Spleen (tissue), 11 donors: ENCODE measurements at regions not wholly inside any gene's neighbourhood (a gene's known extent, or its start where the extent isn't known, plus 50 kb on each side); places are given as distances from the start of the nearest gene placed in this dataset.

Source experiments
- DNase-seq: peaks from one replicate; pipeline ENCODE4 v3.0.0-alpha.2; 2020
- H3K27ac ChIP-seq, 8 donors: fragments of 200-600 bp; sonication (generic) in 7 of 8; 1 replicate in 4 of 8; 2 replicates in 4 of 8; pipeline versions ENCODE4 v1.5.0 to v1.8.0; 2016 to 2021; ENCODE audit warnings: inconsistent platforms in 4 of 8, mild to moderate bottlenecking in 4 of 8, moderate library complexity in 1 of 8
- H3K27me3 ChIP-seq, 7 donors: fragments of 200-600 bp; sonication (generic) in 6 of 7; replicated peaks in 1 of 7; 1 replicate in 4 of 7; 2 replicates in 3 of 7; pipeline versions ENCODE4 v1.5.0 to v1.8.0; 2016 to 2021; ENCODE audit warnings: inconsistent platforms in 3 of 7, mild to moderate bottlenecking in 1 of 7
- H3K36me3 ChIP-seq, 6 donors: fragments of 200-600 bp; sonication (generic) in 5 of 6; 1 replicate in 4 of 6; 2 replicates in 2 of 6; pipeline versions ENCODE4 v1.5.0 to v1.8.0; 2016 to 2021; ENCODE audit warnings: inconsistent platforms in 2 of 6
- H3K4me1 ChIP-seq, 6 donors: fragments of 200-600 bp; sonication (generic) in 5 of 6; 1 replicate in 3 of 6; 2 replicates in 3 of 6; pipeline versions ENCODE4 v1.5.0 to v1.8.0; 2016 to 2021; ENCODE audit warnings: inconsistent platforms in 3 of 6
- H3K4me3 ChIP-seq, 8 donors: fragments of 200-600 bp; sonication (generic) in 7 of 8; 1 replicate in 4 of 8; 2 replicates in 4 of 8; pipeline versions ENCODE4 v1.5.0 to v1.8.0; 2016 to 2021; ENCODE audit warnings: inconsistent platforms in 4 of 8, mild to moderate bottlenecking in 4 of 8, moderate library complexity in 2 of 8
- H3K9me3 ChIP-seq, 8 donors: fragments of 200-600 bp; sonication (generic) in 7 of 8; 1 replicate in 4 of 8; 2 replicates in 4 of 8; pipeline versions ENCODE4 v1.5.0 to v1.8.0; 2016 to 2021; ENCODE audit warnings: inconsistent platforms in 4 of 8
- CTCF ChIP-seq, 11 experiments: fragments of 200-600 bp in 7 of 11; fragments of 450-650 bp in 4 of 11; sonication (generic) in 4 of 11; IDR thresholded peaks in 8 of 11; conservative IDR thresholded peaks in 3 of 11; 1 replicate in 7 of 11; 2 replicates in 4 of 11; pipeline versions ENCODE4 v1.4.0 to v1.8.0; 2016 to 2021; ENCODE audit warnings: antibody characterized with exemption in 11 of 11, inconsistent platforms in 4 of 11, mild to moderate bottlenecking in 1 of 11
- POLR2A ChIP-seq, 3 donors: fragments of 450-650 bp; IDR thresholded peaks; one replicate each; pipeline ENCODE4 v1.5.1; 2017; ENCODE audit warnings: antibody characterized with exemption in 3 of 3, mild to moderate bottlenecking in 1 of 3
- POLR2AphosphoS5 ChIP-seq, 3 donors: sonication (generic); formaldehyde crosslinking; IDR thresholded peaks; one replicate each; pipeline ENCODE4 v1.5.1; 2017; ENCODE audit warnings: antibody characterized with exemption in 3 of 3
- WGBS, 5 donors: extraction: QIAGEN DNeasy Blood & Tissue Kit in 3 of 5; methylation state at CpG; one replicate each; pipeline versions ENCODE4 v1.1.5 to v1.1.7; 2013 to 2018; 5-methylcytosine and 5-hydroxymethylcytosine counted together
- intact Hi-C: fragments of 100-400 bp; cut with DNase I; formaldehyde crosslinking; loops from one replicate; pipeline ENCODE4 v1.15.0; 2023; ENCODE audit warnings: low total_unique reads
- donor health status: healthy with polysubstance abuse.
- donor health status: DM: no; HTN: no; CAD: no; lungs with moderate emphysema.
- donor health status: DM: no; HTN: no; CAD: no.
- donor health status: Bipolar disorder and iron deficiency.
- donor health status: healthy.
- donor health status: DM: no; HTN: no; CAD: no.
- donor health status: DM: yes; HTN: yes; CAD: no.

GRCh38 chr2:34294961-34295360 lies 695.9 kb upstream of the FAM98A start:
- Histone ChIP-seq H3K4me1 (no peaks in the 10 kb centered on the region), H3K27ac (no peak overlapping the region), H3K4me3 (no peak overlapping the region), H3K9me3 (no peaks in the 10 kb centered on the region), H3K27me3 (no peaks in the 10 kb centered on the region), H3K36me3 (no peaks in the 10 kb centered on the region)
- WGBS, 5 donors: 80 to 87% (median 83%) methylated on average over 4 of the region's 4 CpGs
- no peak for DNase-seq
- TF ChIP-seq CTCF (IDR thresholded peaks at IDR 0.05 in 8 of 11, conservative IDR thresholded peaks at IDR 0.05 in 3 of 11) (no peak), POLR2AphosphoS5 (IDR thresholded peaks at IDR 0.05) (no peak), POLR2A (IDR thresholded peaks at IDR 0.05) (no peak)
- intact Hi-C loops: no loop called here

DNA sequence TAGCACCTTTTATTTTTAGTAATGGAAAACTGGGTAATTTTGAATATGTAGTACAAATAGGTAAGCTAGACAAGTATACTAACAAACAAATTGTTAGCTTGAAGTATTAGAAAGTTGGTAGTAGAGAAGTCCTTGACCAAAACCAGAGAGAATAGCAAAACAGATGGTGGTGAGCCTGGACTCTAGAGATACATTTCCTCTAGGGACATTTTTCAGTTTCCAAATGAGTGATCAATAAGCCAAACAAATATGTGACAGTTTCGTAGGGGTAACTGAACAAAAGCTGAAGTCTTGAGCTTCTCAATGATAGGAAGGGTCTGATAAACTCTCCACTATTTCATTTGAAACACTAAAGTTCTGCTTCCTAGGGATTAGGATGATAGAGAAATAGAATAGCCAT lies 692.0 kb upstream of the FAM98A start:
- no peak for DNase-seq
- H3K4me3 ChIP-seq: no peak overlapping the region
- WGBS, 5 donors: 42 to 79% (median 55%) methylated on average over 1 of the region's 1 CpG
- peaks cover 0 to 6% (median 0%) of the 10 kb centered on the region in 8 donors for H3K9me3 ChIP-seq
- intact Hi-C loops: no loop called here
- no peaks in the 10 kb centered on the region for H3K4me1 ChIP-seq
- H3K27ac ChIP-seq: no peak overlapping the region
- TF ChIP-seq POLR2A (IDR thresholded peaks at IDR 0.05) (no peak), POLR2AphosphoS5 (IDR thresholded peaks at IDR 0.05) (no peak), CTCF (IDR thresholded peaks at IDR 0.05 in 8 of 11, conservative IDR thresholded peaks at IDR 0.05 in 3 of 11) (no peak)
- no peaks in the 10 kb centered on the region for H3K36me3 ChIP-seq
- H3K27me3 ChIP-seq: no peaks in the 10 kb centered on the region

- Histone ChIP-seq H3K27ac (no peak overlapping the region), H3K27me3 (no peaks in the 10 kb centered on the region), H3K4me1 (no peaks in the 10 kb centered on the region), H3K4me3 (no peak overlapping the region), H3K36me3 (no peaks in the 10 kb centered on the region), H3K9me3 (peaks cover 0 to 11% (median 0%) of the 10 kb centered on the region in 8 donors)
- no peak for DNase-seq
- TF ChIP-seq POLR2A (IDR thresholded peaks at IDR 0.05) (no peak), CTCF (IDR thresholded peaks at IDR 0.05 in 8 of 11, conservative IDR thresholded peaks at IDR 0.05 in 3 of 11) (no peak), POLR2AphosphoS5 (IDR thresholded peaks at IDR 0.05) (no peak)
- intact Hi-C loops: no loop called here
These were observed 688.9 kb upstream of the FAM98A start for GRCh38 chr2:34288016-34288415.

DNA sequence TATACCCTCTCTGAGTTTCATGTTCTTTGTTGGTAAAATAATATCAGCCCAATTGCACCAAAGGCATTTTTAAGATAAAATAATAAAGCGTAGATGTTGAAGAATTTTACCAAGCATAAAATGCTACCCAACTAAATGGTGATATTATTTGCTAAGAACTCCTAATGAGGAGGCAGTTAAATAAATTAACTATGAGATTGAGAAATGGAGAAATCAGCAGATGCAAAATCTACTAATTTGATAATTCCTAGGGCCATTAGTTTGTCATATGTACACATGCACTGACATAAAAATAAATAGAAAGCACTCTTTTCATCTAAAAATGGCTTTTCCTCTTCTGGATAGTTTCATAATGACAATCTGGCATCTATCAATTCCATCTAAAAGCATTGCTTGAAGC lies 681.5 kb upstream of the FAM98A start:
- Histone ChIP-seq H3K4me1 (no peaks in the 10 kb centered on the region), H3K4me3 (no peak overlapping the region), H3K9me3 (peaks cover 0 to 5% (median 0%) of the 10 kb centered on the region in 8 donors), H3K27me3 (no peaks in the 10 kb centered on the region), H3K36me3 (no peaks in the 10 kb centered on the region), H3K27ac (no peak overlapping the region)
- no peak for TF ChIP-seq POLR2AphosphoS5 (IDR thresholded peaks at IDR 0.05)
- TF ChIP-seq CTCF (IDR thresholded peaks at IDR 0.05 in 8 of 11, conservative IDR thresholded peaks at IDR 0.05 in 3 of 11): no peak
- TF ChIP-seq POLR2A (IDR thresholded peaks at IDR 0.05): no peak
- intact Hi-C loops: no loop called here
- 85 to 100% (median 93%) methylated on average over 1 of the region's 1 CpG for WGBS, 5 donors
- DNase-seq: no peak
